ENCODE measurements at regions not wholly inside any gene's neighbourhood (a gene's known extent, or its start where the extent isn't known, plus 50 kb on each side); places are given as distances from the start of the nearest gene placed in this dataset.
A peak's percentile ranks its signal among the peaks of the same experiment; 100 is the strongest.
"Not testable (repeated sequence)": the region's sequence is repeated elsewhere in the genome, so short reads cannot be mapped to it uniquely, and the experiment has no call there.

DNA sequence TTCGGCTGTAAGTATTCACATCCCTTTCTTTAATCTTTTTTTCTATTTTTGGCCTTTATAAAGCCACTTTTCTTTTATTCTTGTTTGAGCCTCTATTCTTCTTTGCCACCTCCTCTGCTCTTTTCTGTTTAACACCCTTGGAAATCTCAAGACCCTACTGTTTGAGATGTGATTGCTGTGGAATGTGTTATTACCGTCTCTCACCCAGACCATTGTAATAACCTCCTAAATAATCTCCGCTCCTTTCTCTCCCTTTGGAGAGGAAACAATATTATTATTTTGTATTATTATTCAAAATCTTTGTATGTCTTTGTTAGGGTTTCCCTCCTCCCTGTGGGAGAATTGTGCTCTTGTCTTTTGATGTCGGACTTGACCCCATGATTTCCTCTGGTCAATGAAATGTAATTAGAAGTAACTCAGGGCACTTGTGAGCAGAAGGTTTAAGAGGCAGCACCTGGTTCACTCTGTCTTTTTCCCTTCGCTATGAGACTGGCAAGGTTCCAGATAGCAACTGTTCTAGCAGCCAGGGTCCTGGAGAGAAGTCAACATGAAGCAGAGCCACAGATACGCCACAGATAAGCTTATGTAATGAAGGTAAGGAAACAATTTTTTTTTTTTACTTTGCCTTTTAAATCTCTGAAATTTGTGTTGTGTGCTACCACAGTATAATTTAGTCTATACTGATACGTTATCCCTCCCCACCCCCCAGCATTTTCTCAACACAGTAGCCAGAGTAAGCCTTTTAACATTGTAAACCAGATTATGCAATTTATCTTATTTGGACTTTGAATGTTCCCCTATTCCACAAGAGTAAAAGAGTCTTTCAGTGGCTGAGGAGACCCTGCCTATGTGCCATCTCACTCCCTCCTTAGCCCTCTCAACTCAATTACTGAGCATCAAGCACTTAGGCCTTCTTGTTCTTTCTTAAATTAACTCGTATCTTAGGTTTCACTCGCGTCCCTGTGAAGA lies 601.2 kb upstream of the ZNF804A start:
- no peak for DNase-seq (ENCODE audit: low read depth in 2 of 2)

DNA sequence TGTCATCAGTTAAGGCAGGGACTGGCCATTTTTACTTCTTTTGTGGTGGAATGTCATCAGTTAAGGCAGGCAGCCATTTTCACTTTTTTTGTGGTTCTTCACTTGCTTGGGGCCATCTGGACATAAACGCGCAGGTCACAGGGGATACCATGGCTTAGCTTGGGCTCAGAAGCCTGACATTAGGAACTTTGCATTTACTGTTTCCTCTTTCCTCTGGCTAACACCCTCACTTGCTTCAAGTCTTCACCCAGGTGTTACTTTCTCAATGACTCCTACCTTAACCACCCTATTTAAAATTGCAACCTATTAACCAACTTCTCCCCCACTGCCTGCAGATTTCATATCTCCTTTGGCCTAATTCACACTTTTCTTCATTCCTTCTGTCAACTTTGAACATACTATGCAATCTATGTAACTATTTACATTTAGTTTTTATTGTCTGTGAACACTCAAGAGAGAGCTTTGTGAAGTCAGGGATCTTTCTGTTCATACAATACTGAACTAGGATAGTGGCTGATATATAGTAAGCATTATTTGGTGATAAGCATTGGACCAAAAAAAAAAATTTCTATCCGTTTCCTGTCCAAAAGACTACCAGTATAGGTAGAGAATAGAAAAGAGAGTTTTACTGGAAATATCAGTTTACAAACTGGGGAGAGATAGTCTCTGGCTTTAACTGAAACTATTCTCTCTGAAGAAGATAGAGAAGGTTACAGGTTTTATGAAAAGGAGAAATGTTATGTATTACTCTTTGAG lies 600.1 kb upstream of the ZNF804A start:
- no peak for DNase-seq (ENCODE audit: low read depth in 2 of 2)

DNA sequence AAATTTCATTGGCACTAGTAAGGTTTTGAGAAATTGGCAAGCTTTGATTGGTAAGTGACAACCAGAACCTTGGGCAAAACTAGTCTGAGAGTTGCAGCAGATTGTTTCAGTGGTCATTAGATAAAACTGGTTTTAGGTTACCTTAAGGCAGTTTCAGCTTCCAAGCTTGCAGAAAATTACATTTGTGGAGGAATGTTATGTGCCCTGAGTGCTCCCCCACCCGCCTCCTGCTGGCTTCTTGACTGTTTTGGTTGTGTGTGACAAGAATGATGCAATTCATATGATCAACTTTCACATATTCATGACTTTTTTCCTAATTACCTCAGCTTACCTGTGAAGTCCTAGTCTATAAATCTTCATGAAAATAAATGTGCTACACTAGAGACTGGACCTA lies 599.5 kb upstream of the ZNF804A start:
- DNase-seq (ENCODE audit: low read depth in 2 of 2), result no peak

DNA sequence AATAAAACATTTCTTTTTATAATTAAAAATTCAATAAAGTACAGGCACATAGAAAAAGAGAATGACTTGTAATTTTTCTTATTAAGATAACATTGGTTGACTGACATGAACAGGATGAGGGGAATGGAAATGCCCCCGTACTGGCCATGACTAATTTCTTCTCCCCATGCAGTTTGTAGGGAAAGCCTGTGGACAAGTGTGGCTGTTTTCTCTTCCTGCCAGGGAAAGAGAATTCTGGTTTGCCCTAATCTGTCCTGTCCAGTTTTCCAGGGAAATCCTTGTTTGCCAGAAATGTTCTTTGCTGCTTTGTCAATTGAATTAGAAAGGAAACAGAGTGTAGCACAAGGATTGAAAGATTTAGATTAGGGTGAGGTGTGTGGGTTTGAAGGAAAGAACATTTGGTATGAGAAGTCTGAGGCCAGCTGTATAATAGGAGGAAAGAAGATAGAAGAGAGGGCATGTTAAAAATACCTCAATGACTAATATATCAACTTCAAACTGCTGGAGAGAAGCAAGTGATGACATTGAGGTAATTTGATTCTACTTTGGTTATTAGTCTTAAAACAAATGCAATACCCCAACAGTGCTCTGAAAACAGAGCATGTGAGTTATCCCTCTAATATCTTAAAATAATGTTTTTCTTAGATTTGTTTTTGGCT lies 593.9 kb upstream of the ZNF804A start:
- DNase-seq (ENCODE audit: low read depth in 2 of 2), result no peak

DNA sequence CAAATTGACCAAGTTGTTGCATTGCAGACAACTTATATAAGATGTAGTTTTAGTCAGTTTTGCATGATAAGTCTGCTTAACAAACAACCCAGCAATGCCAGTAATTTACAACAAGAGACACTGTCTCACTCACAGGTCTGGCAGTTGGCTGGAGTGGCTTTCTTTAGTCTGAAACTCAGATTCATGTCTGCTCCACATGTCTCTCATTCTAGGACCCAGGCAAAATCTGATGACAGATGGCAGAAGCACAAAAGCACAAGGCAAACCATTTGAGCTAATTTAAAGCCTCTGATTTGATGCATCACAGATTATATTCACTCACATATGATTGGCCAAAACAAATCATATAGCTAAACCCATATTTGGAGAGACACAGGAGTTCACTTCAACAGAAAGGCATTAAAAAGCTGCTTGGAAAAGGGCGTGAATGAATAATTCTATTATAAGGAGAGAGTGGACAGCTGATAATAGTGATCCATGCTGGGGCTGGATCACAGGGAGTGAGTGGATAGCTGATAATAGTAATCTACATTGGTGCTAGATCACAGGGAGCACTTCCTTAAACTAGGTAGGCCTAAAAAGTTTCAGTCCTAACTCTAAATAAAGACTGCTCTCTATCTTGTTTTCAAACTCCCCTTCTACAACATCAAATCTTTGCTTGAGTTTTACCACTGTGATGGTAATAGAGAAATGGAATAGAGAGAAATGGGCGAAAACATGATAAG lies 593.2 kb upstream of the ZNF804A start:
- DNase-seq (ENCODE audit: low read depth in 2 of 2), result no peak

DNA sequence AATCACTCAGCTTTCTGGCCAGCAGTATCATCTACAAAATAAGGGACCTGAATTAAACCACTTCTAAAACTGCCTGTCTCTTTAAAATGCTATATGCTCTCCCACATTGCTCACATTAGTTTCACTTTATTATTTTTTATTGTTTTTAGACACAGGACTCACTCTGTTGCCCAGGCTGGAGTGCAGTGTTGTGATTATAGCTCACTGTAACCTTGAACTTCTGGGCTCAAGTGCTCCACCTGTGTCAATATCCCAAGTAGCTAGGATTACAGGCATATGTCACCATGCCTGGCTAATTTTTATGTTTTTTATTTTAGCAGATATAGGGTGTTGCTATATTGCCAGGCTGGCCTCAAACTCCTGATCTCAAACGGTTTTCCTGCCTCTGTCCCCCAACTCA lies 591.3 kb upstream of the ZNF804A start:
- DNase-seq (ENCODE audit: low read depth in 2 of 2), result no peak

DNA sequence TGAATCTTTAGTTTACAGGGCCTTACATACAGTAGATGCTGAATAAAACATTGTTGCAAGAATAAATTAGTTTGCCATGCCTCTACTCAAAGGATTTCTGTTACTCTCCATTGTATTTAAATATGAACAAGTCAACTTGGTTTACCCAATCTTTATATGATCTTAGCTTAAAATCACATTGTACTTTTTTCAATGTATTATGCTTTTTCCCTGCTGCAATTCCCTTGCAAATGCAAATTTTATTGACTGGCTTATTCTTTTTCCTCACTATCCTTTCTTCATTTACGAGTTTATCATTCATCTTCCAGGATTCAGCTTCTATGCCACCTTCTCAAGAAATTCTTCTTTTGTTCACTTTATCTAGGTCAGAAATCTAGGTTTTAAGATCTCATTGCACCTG lies 571.4 kb upstream of the ZNF804A start:
- DNase-seq (ENCODE audit: low read depth in 2 of 2), result no peak

DNA sequence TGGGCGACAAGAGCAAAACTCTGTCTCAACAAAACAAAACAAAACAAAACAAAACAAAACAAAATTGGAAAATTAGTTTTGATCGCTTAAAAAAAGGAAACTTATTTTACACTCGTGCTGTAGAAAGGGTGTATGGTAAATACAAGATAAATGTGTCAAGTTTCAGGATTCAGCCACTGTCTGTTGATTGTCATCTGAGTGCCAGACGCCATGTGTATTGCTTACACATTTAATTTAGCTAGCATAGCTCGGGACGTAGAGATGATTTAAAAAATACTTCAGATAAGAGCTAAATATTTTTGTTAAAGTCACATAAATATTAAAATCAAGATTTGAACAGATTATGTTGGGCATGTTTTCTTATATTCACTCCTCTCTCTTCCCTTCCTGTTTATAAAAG lies 568.1 kb upstream of the ZNF804A start:
- DNase-seq (ENCODE audit: low read depth in 2 of 2), result no peak

DNA sequence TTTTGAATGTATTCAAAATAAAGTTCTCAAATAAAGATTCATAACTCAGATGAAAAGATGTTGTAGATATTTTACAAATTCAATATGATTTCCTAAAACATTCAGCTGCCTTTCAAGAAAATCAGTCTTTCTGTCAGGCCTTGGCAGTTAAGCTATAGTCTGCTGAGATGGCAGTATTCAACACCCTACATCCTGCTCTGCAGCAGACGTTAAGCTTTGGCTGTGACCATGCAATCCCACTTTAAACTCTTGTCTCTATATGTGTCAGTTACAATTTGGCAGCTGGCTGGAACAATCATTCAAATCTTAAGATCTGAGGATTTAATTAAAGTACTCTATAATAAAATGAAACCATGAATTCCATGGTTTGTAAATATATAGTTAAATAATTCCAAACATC lies 567.3 kb upstream of the ZNF804A start:
- DNase-seq (ENCODE audit: low read depth in 2 of 2), result no peak

DNA sequence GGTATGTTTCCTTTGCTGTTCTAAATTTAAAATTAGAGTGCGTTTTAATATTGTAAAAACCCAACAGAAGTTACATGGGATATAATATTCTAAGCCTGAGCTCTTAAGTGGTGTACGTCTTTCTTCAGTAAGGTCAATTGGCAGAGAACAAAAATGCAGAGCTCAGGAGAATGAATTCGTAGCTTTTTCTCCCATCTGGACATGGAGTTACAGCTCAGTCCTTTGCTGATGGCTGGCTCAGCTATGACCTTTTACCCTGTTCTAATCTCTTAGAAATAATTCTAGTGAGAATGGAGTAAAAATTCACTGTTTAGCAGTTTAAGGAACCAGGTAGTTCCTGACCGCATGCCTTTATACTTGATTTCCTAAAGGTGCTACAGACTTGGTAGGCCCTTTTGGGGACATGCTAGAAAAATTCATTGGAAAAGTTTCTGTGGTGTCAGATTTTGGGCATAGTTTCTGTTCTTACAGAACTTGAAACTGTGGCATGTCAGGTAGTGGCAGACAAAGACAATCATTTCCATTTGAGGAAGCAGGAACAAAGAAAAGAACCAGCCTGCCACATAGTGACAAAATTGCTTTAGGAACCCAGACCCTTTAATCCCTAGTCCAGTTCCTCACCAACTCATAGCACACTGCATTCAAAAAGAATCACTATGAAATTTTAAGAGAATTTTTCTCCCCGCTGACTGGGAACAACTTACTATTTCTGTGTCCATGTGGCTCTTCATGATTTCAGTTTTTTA lies 566.8 kb upstream of the ZNF804A start:
- no peak for DNase-seq (ENCODE audit: low read depth in 2 of 2)

DNA sequence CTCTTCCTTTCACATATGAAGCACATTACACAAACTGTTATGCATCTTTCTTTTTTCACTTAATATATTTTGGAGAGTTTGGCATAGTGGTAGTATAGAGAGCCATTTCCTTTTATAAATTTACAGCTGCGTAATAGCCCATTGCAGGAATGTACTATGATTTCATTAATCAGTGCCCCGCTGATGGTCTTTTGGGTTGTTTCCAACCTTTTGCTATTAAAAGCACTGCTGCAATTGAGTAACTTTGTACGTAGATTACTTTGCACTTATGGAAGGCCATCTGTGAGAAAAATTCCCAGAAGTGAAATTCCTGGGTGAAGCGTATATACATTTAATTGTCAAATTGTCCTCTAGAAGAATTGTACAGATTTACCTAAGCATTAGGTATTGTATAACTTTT lies 565.3 kb upstream of the ZNF804A start:
- DNase-seq (ENCODE audit: low read depth in 2 of 2), result no peak

DNA sequence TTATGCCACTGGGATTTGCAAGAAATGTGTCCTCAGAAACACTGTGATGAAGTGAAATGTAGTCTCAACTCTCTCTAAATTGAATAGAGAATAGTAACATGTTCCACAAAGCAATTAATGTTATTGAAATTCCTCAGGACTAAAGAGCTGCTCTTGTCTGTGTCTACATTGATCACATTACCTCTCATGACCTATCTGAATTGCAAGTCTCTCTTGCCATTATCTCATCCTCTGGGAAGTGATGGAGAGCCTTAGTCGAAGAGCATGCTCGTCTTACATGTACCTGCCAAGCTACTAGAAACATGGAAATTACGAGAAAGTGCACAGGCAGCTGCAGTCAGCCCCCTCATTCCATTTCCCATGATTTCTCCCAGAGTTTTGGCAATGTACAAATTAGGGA lies 561.1 kb upstream of the ZNF804A start:
- DNase-seq (ENCODE audit: low read depth in 2 of 2), result no peak

DNA sequence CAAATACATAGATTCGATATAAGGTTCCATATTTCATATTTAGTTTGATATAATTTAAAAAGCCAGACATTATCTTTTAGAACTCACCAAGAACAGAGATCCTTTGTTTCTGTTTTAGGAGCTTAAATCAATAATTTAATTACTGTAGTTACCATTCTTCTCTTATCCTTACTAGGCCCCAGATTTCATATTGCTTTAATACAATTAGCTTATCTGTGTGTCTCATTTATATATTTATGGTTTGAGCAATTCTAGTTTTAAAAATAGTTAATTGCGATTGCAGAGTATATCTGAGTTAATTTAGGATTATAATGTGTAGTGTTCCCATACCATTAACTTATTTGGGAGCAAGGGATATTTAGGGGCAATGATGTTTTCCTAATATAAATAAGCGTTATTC lies 558.8 kb upstream of the ZNF804A start:
- DNase-seq (ENCODE audit: low read depth in 2 of 2), result no peak

DNA sequence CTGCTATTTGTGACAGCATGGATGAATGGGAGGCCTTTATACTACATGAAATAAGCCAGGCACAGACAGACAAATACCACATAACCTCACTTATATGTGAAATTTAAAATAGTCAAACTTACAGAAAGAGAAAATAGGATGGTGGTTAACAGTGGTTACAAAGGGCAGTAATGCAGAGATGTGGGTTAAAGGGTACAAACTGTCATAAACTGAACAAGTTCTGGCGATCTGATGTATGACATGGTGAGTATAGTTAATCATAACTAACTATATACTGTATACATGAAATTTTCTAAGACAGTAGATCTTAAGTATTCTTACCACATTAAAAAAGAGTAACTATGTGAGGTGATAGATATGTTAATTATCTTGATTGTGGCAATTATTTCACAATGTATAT lies 558.1 kb upstream of the ZNF804A start:
- no peak for DNase-seq (ENCODE audit: low read depth in 2 of 2)

DNA sequence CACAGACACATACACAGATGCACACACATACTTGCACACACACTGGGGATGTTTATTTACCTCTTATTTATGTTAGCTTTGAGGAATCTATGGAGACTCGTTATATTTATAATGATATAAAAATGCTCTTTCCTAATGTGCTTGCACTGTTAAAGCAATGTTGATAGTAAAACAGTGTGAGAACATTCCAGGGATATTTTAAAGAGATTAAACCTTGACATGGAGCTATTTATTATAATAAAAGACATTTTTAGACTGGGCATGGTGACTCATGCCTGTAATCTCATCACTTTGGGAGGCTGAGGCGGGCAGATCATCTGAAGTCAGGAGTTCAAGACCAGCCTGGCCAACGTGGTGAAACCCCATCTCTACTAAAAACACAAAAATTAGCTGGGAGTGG lies 557.3 kb upstream of the ZNF804A start:
- no peak for DNase-seq (ENCODE audit: low read depth in 2 of 2)

DNA sequence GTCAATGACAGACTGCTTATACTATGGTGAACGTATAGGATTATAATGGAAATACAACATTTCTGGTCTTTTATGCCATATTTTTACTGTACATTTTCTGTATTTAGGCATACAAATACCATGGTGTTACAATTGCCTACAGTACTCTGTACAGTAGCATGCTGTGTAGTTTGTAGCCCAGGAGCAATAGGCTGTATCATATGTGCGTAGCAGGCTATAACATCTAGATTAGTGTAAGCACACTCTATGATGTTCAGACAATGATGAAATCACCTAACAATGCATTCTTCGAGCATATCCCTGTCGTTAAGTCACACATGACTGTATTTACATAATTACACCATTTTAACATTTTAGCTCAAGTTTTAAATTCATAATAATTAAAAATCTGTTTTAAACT lies 556.6 kb upstream of the ZNF804A start:
- DNase-seq (ENCODE audit: low read depth in 2 of 2), result no peak

DNA sequence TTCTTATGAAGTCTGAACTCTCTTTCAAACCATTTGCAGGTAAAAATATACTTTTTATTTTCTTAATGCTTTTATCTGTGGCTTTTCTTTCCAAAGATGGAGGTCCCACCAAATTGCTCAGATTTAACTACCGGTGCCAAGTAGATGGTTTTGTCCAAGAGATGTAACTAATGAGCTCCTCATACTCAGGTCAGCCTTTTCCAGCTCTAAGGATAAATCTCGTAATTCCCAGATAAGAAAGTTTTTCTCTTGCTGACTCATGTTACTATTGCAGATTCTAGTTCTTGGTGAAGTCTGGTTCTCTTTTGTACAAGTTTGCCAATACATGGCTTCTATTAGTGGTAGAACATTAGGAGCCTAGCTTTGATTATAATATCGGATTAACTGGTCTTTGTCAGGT lies 550.8 kb upstream of the ZNF804A start:
- no peak for DNase-seq (ENCODE audit: low read depth in 2 of 2)

DNA sequence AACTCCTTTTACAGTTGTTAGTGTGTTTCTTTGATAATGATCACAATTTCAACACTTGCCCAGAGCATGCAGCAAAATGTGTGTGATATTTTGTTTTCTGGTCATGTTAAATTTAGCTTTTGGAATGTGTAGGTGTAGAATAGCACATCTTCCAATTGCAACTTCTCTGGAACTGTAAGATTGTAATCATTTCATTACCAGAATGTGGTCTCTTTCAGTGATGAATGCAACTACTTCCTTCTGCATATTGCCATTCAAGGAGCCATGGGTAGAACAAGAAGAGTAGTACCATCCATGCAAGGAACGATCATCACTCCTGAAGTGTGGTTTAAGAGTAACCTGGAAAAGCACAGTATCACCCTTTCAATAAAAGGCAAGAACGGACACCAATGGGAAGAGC lies 548.8 kb upstream of the ZNF804A start:
- no peak for DNase-seq (ENCODE audit: low read depth in 2 of 2)

DNA sequence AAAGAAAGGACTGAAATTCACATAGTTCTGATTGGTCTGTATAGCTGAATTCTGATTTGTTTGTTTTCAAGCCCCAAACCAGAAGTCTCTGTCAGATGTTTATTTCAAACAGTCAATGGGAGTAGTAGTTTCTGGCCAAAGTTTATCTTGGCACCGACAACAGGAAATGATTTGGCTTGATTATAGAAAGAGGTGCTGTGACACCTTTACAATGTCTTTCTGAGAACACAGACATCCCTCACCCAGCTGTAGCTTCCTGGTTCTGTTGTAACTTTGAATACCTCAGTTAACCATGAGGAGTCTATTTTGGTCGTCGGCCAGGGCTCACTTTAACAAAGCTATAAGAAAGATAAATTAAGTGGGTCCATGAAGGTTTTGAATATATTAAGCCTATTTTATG lies 545.0 kb upstream of the ZNF804A start:
- peak; percentile 0 to 12 for DNase-seq (ENCODE audit: low read depth in 2 of 2)

DNA sequence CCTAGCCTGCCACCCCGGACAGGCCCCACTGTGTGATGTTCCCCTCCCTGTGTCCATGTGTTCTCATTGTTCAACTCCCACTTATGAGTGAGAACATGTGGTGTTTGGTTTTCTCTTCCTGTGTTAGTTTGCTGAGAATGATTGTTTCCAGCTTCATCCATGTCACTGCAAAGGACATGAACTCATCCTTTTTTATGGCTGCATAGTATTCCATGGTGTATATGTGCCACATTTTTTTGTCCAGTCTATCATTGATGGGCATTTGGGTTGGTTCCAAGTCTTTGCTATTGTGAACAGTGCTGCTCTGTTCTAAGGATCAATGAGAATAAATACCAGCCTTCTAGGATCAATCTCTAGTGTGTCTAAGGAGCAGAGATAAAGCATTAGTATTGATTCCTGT lies 543.9 kb upstream of the ZNF804A start:
- not testable (repeated sequence) for DNase-seq (ENCODE audit: low read depth in 2 of 2)

DNA sequence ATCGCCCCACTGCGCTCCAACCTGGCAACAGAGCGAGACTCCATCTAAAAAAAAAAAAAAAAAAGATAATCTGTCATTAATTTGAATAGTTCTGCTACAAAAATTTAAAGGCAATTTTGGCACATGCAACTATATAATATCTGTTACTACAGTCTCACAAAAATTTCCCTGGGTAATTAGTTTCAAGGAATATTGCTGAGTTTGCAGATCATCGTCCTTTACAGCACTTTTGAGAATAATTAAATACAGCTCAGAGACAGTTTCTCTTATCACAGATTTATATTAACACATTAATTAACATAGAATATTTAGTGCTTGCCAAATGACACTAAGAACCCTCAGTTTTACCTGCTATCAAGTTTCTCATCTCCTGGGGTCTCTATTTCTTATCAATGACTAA lies 540.4 kb upstream of the ZNF804A start:
- DNase-seq (ENCODE audit: low read depth in 2 of 2), result no peak
